HG02798 (cell line): ENCODE measurements at regions not wholly inside any gene's neighbourhood (a gene's known extent, or its start where the extent isn't known, plus 50 kb on each side); places are given as distances from the start of the nearest gene placed in this dataset.
"Not testable (repeated sequence)": the region's sequence is repeated elsewhere in the genome, so short reads cannot be mapped to it uniquely, and the experiment has no call there.

ENCODE experiments used
- ATAC-seq: cut with Tn5 transposase; IDR thresholded peaks from one replicate; pipeline ENCODE4 v1.9.1; 2021; ENCODE audit warnings: mild to moderate bottlenecking; ENCODE audit not compliant: unreplicated experiment, poor library complexity

- ATAC-seq: not testable (repeated sequence)
Measured at GRCh38 chr18:76611750-76612045, 116.7 kb upstream of the ZNF516 start.

GRCh38 chr18:76610933-76611749 lies 116.1 kb upstream of the ZNF516 start:
- ATAC-seq: no peak

GRCh38 chr18:76610012-76610411 lies 115.0 kb upstream of the ZNF516 start:
- ATAC-seq: no peak

GRCh38 chr18:76605341-76605929 lies 110.4 kb upstream of the ZNF516 start:
- no peak for ATAC-seq

GRCh38 chr18:76604935-76605240 lies 109.8 kb upstream of the ZNF516 start:
- ATAC-seq: no peak

GRCh38 chr18:76604108-76604934 lies 109.3 kb upstream of the ZNF516 start:
- no peak for ATAC-seq

GRCh38 chr18:76602191-76602590 lies 107.1 kb upstream of the ZNF516 start:
- ATAC-seq: no peak

- not testable (repeated sequence) for ATAC-seq
Measured at GRCh38 chr18:76600076-76600475, 105.0 kb upstream of the ZNF516 start.

- no peak for ATAC-seq
Measured at GRCh38 chr18:76594966-76595365, 99.9 kb upstream of the ZNF516 start.

GRCh38 chr18:76593843-76594242 lies 98.8 kb upstream of the ZNF516 start:
- no peak for ATAC-seq

GRCh38 chr18:76592981-76593381 lies 97.9 kb upstream of the ZNF516 start:
- ATAC-seq: no peak

- no peak for ATAC-seq
Measured at GRCh38 chr18:76592096-76592495, 97.1 kb upstream of the ZNF516 start.

- ATAC-seq: no peak
Measured at GRCh38 chr18:76589866-76590265, 94.8 kb upstream of the ZNF516 start.

- ATAC-seq: no peak
Measured at GRCh38 chr18:76589316-76589715, 94.3 kb upstream of the ZNF516 start.

GRCh38 chr18:76588601-76589226 lies 93.7 kb upstream of the ZNF516 start:
- no peak for ATAC-seq

- no peak for ATAC-seq
Measured at GRCh38 chr18:76587879-76588271, 92.8 kb upstream of the ZNF516 start.

GRCh38 chr18:76587147-76587878 lies 92.3 kb upstream of the ZNF516 start:
- no peak for ATAC-seq

GRCh38 chr18:76584414-76585310 lies 89.6 kb upstream of the ZNF516 start:
- ATAC-seq: no peak

GRCh38 chr18:76581261-76581660 lies 86.2 kb upstream of the ZNF516 start:
- no peak for ATAC-seq
